ENCODE measurements at regions not wholly inside any gene's neighbourhood (a gene's known extent, or its start where the extent isn't known, plus 50 kb on each side); places are given as distances from the start of the nearest gene placed in this dataset.
"Not testable (repeated sequence)": the region's sequence is repeated elsewhere in the genome, so short reads cannot be mapped to it uniquely, and the experiment has no call there.

GRCh38 chr11:110855191-110855590, 143.0 kb upstream of the ARHGAP20 start:
- H4K20me1 ChIP-seq (ENCODE audit: insufficient read depth) = no peaks in the 10 kb centered on the region
- no peak overlapping the region for H3K4me2 ChIP-seq
- H3K27ac ChIP-seq = no peak overlapping the region
- H2AFZ ChIP-seq (ENCODE audit: low read depth) = no peak overlapping the region
- no peak for TF ChIP-seq CTCF (conservative IDR thresholded peaks at IDR 0.05; ENCODE audit: low read depth, low read length)
- no peak overlapping the region for H3K9ac ChIP-seq
- H3K36me3 ChIP-seq (ENCODE audit: insufficient read depth) = no peaks in the 10 kb centered on the region
- no peak overlapping the region for H3K4me3 ChIP-seq (IDR thresholded peaks at IDR 0.05; ENCODE audit: insufficient read depth, low read depth, low read length)
- H3K4me1 ChIP-seq (ENCODE audit: low read depth, poor library complexity, severe bottlenecking) = no peaks in the 10 kb centered on the region
- H3K79me2 ChIP-seq (ENCODE audit: insufficient read depth, low read depth) = no peaks in the 10 kb centered on the region
- H3K27me3 ChIP-seq (ENCODE audit: insufficient read depth, low read depth) = no peaks in the 10 kb centered on the region

- H2AFZ ChIP-seq (ENCODE audit: low read depth) = no peak overlapping the region
- no peak overlapping the region for H3K4me3 ChIP-seq (IDR thresholded peaks at IDR 0.05; ENCODE audit: insufficient read depth, low read depth, low read length)
- TF ChIP-seq CTCF (conservative IDR thresholded peaks at IDR 0.05; ENCODE audit: low read depth, low read length) = no peak
- no peaks in the 10 kb centered on the region for H3K27me3 ChIP-seq (ENCODE audit: insufficient read depth, low read depth)
- no peaks in the 10 kb centered on the region for H3K79me2 ChIP-seq (ENCODE audit: insufficient read depth, low read depth)
- no peak overlapping the region for H3K4me2 ChIP-seq
- no peak overlapping the region for H3K9ac ChIP-seq
- no peak overlapping the region for H3K27ac ChIP-seq
- no peaks in the 10 kb centered on the region for H3K4me1 ChIP-seq (ENCODE audit: low read depth, poor library complexity, severe bottlenecking)
- no peaks in the 10 kb centered on the region for H4K20me1 ChIP-seq (ENCODE audit: insufficient read depth)
- H3K36me3 ChIP-seq (ENCODE audit: insufficient read depth) = no peaks in the 10 kb centered on the region
Observed at GRCh38 chr11:110852921-110853490, 140.8 kb upstream of the ARHGAP20 start.

- no peak for TF ChIP-seq CTCF (conservative IDR thresholded peaks at IDR 0.05; ENCODE audit: low read depth, low read length)
- H3K4me2 ChIP-seq = no peak overlapping the region
- no peaks in the 10 kb centered on the region for H3K79me2 ChIP-seq (ENCODE audit: insufficient read depth, low read depth)
- no peaks in the 10 kb centered on the region for H3K4me1 ChIP-seq (ENCODE audit: low read depth, poor library complexity, severe bottlenecking)
- no peak overlapping the region for H2AFZ ChIP-seq (ENCODE audit: low read depth)
- no peaks in the 10 kb centered on the region for H3K36me3 ChIP-seq (ENCODE audit: insufficient read depth)
- no peaks in the 10 kb centered on the region for H4K20me1 ChIP-seq (ENCODE audit: insufficient read depth)
- no peak overlapping the region for H3K9ac ChIP-seq
- no peak overlapping the region for H3K4me3 ChIP-seq (IDR thresholded peaks at IDR 0.05; ENCODE audit: insufficient read depth, low read depth, low read length)
- no peaks in the 10 kb centered on the region for H3K27me3 ChIP-seq (ENCODE audit: insufficient read depth, low read depth)
- no peak overlapping the region for H3K27ac ChIP-seq
Observed at GRCh38 chr11:110850846-110851245, 138.6 kb upstream of the ARHGAP20 start.

GRCh38 chr11:110843053-110843452, 130.8 kb upstream of the ARHGAP20 start:
- not testable (repeated sequence) for H3K4me3 ChIP-seq (IDR thresholded peaks at IDR 0.05; ENCODE audit: insufficient read depth, low read depth, low read length); H3K9ac ChIP-seq; H2AFZ ChIP-seq (ENCODE audit: low read depth); H3K36me3 ChIP-seq (ENCODE audit: insufficient read depth); H3K4me1 ChIP-seq (ENCODE audit: low read depth, poor library complexity, severe bottlenecking); H3K79me2 ChIP-seq (ENCODE audit: insufficient read depth, low read depth); H3K27ac ChIP-seq; H3K4me2 ChIP-seq; H3K27me3 ChIP-seq (ENCODE audit: insufficient read depth, low read depth); H4K20me1 ChIP-seq (ENCODE audit: insufficient read depth)

- H3K27ac ChIP-seq = no peak overlapping the region
- H3K36me3 ChIP-seq (ENCODE audit: insufficient read depth) = no peaks in the 10 kb centered on the region
- H3K4me3 ChIP-seq (IDR thresholded peaks at IDR 0.05; ENCODE audit: insufficient read depth, low read depth, low read length) = no peak overlapping the region
- no peaks in the 10 kb centered on the region for H4K20me1 ChIP-seq (ENCODE audit: insufficient read depth)
- no peak for TF ChIP-seq CTCF (conservative IDR thresholded peaks at IDR 0.05; ENCODE audit: low read depth, low read length)
- no peaks in the 10 kb centered on the region for H3K27me3 ChIP-seq (ENCODE audit: insufficient read depth, low read depth)
- H3K4me1 ChIP-seq (ENCODE audit: low read depth, poor library complexity, severe bottlenecking) = no peaks in the 10 kb centered on the region
- no peaks in the 10 kb centered on the region for H3K79me2 ChIP-seq (ENCODE audit: insufficient read depth, low read depth)
- H2AFZ ChIP-seq (ENCODE audit: low read depth) = no peak overlapping the region
- no peak overlapping the region for H3K4me2 ChIP-seq
- no peak overlapping the region for H3K9ac ChIP-seq
Observed at GRCh38 chr11:110838808-110839207, 126.6 kb upstream of the ARHGAP20 start.
